Left renal cortex interstitium (tissue), 4 donors: ENCODE measurements at regions not wholly inside any gene's neighbourhood (a gene's known extent, or its start where the extent isn't known, plus 50 kb on each side); places are given as distances from the start of the nearest gene placed in this dataset.

Experiments used
- DNase-seq, 4 donors: peaks; one replicate each; pipeline ENCODE4 v3.0.0-alpha.2; 2013; ENCODE audit warnings: low read depth in 4 of 4, low spot score in 2 of 4, missing footprints in 1 of 4

DNA sequence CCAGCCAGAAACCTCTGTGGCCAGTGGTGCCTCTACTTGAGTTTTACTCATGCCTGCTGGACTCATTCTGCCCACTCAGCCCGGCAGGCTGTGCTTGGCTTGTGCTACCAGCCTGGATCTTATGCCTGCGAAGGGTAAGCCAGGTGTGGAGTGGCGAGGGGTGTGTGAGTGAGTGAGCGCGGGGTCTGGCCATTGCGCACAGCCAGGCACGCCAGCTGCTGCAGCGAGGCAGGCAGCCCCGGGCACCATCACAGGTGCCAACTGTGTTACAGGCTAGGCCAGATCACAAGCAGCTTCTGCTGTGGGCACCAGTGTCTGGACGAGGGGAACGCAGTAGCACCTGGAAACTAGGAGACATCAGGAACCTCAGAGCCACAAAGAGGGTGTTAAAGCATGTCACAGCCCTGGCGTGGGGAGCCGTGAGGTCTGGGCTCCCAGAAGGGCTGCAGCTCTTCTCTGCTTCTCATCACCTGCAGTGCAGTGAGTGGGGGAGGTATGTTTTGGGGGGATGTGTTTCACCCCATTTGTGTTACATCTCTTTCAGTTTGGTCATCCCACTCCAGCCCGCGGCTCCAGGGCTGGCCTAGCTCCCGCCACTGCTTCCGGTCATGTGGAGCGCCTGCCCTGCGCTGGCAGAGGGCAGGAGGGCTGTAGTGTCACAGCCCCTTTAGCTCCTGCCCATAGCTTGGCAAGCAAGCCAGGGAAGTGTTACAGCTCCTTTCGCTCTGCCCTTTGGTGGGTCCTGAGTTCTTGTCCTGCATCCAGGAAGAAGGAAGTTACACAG is 379.7 kb upstream of the IMPG1 start:
- DNase-seq, result no peak

DNA sequence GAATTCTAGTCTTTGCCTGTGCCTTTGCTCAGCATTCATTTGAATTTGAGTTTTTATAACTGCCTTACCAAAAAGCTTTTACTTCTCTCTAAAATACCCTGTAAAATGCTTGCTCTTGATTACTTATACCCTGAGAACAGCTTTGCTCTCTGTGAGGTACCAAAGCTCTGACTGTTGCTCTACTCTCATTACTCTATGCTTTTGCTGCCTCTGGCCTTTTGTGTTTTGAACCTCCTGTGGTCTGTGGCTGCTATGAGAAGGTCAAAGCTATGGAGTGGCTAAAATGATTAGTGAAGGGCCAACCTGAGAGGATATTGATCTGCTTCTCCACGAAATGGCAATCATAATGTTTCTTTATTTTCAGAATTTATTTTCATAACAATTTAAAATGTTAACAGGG is 375.6 kb upstream of the IMPG1 start:
- no peak for DNase-seq

DNA sequence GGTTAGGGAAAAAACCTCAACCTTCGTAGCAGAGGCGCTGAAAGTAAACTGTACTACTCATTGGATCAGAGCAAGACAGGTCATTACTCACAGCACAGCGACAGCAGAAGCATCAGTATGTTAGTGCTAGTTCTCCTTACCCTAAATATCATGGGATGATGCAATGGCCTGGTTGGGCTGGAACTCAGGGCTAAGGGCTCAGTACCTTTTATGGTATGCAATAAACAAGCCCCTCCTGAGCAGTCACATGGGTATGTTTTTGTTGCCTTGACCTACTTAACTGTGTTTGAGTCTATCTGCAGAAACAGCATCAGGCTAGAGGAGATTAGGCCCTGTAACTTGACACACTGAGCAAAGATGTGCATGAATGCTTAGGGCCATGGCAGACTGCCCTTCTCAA is 369.4 kb upstream of the IMPG1 start:
- no peak for DNase-seq

- DNase-seq, result no peak
Observed at GRCh38 chr6:76439811-76440210, 367.3 kb upstream of the IMPG1 start.

- no peak for DNase-seq
Observed at GRCh38 chr6:76438768-76439167, 366.3 kb upstream of the IMPG1 start.

GRCh38 chr6:76435174-76435573 is 362.7 kb upstream of the IMPG1 start:
- no peak for DNase-seq

- DNase-seq, result no peak
Observed at GRCh38 chr6:76422511-76423213, 350.2 kb upstream of the IMPG1 start.

DNA sequence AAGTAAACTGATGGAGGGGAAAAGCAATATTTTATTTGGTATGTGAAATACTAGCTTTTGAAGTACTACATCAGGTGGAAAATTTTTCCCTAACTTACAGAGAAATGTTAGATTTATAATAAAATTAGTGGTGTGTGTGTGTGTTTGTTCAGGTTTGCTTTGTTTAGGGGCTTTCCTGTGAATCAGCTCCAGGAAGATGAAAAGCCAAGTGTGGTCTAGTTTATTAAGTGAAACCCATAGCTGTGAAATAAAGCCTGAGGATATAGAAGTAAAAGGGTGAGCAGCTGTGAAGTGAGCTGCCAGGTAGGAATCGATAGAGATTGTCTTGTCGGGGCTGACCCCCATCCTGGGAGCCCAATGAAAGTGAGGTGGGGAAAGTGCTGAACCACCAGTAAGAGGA is 347.6 kb upstream of the IMPG1 start:
- DNase-seq, result no peak

DNA sequence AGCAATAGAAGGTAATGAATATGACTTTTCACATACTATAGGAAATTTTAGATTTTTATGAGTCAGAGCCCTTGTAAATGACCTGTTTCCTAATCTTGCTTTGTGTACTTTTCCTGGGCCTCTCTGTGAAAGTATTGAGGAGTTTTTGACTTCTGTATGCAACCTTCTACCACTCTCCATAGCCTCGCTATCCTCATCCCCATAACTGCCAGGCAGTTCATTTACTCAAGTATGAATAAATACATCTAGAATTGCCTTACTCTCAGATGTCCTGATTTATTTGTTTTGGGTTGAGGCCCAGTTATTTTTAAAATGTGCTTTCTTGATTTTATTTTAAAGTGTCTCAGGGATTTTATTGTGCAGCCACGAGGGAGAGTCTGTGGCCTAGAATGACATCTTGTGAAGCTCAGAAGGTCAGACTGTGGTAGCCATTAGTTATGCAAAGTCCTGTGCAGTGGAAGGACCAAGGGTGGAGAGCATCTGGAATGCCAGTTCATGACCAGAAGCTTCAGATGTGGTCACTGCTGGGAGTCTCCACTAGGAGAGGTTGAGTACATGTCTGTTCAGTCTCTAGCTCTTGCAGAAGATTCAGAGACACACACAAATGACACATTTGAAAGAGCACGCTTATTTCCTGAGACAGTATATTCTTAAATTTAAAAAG is 346.2 kb upstream of the IMPG1 start:
- DNase-seq, result no peak

DNA sequence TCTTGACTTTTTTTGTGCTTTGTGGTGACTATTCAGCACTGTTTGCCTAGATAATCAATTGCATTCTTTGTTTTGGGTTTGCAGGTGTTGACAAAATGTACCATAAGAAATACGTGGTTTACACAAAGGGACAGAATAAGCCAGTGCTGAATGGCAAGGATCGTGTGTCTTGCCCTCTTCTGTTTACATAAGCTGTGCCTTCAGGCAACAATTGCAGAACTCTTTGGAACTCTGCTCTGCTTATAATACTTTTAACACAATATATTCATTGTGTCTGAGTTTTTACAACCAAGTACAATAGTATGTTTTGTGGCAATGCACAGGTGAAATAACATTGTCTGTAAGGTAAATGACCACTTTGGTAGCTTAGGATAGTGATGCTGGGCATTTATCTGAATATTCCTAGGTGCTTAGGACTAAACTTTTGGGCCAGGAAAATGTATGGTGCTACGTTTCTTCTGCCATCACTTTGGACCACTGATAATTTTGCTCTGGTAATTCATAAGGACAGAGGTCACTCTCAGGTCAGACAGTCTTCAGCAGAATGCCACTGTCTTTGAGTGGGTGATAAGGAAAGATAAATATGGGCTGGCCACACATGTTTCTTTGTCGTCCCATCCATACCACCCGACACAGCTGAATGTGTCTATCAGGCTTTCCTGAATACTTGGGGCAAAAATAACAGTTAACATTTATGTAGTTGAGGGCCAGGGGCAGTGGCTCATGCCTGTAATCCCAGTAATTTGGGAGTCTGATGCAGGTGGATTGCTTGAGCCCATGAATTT is 344.6 kb upstream of the IMPG1 start:
- DNase-seq, result no peak

DNA sequence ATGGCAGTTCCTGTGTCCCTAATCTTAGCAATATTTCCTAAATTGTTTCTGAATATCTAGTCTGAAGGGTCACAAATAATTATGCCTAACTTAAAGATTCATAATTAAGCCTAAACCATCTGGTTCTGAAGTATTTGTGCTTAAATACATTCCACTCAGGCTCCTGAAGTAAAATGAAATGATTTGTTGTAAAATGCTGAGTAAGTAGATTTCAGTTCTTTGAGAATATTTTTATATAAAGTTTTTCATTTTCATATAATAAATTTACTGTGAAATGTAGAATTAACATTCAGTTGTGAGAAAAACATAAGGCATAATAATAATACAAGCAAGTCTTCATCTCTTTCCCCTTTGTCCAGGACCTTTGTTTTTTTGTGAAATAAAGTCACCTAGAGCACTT is 330.6 kb upstream of the IMPG1 start:
- no peak for DNase-seq

GRCh38 chr6:76397966-76398365 is 325.5 kb upstream of the IMPG1 start:
- no peak for DNase-seq

DNA sequence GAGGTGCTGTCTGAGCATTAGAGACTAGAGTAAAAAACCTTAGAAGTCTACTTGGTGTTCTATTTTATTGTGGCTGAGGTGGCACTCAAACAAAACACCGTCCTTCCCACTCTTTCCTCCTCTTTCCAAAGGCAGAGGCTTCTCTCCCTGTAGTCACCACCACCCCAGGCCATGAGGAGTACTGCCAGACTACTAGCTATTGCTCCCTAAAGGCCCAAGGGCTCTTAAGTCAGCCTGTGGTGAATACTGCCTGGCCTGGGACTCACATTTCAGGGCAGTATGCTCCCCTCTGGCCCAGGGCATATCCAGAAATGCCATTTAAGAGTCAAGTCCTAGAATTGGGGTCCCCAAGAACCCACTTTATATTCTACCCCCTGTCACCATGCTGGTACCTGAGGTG is 309.7 kb upstream of the IMPG1 start:
- no peak for DNase-seq

DNA sequence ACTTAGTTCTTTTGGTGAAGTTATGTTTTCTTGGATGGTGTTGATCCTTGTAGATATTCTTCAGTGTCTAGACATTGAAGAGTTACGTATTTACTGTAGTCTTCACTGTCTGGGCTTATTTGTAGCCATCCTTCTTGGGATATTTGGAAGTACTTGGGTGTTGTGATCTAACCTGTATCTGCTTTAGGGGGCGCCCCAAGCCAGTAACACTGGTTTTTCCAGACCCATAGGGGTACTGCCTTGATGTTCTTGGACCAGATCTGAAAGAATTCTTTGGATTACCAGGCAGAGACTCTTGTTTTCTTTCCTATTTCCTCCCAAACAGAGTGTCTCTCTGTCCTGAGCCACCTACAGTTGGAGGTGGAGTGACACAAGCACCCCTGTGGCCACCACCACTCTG is 309.1 kb upstream of the IMPG1 start:
- no peak for DNase-seq

DNA sequence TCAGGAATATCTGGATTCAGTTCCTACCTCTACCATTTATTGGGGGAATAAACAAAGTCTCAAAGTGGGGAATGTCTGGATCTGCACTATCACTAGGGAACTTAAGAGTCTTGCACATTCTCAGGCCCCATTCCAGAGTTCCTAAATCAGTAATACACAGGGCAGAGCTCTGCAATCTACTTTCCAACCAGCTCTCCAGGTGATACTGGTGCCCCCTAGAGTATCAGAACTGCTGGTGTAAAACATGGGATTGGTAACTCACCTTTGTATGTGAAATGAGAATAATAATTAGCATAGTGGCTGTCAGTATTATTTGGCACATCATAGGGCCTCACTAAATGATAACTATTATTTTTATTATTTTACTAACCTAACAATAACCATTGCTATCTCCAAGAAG is 278.8 kb upstream of the IMPG1 start:
- DNase-seq, result no peak

- DNase-seq, result no peak
Observed at GRCh38 chr6:76347539-76347938, 275.1 kb upstream of the IMPG1 start.

- DNase-seq, result no peak
Observed at GRCh38 chr6:76342611-76343160, 270.2 kb upstream of the IMPG1 start.

DNA sequence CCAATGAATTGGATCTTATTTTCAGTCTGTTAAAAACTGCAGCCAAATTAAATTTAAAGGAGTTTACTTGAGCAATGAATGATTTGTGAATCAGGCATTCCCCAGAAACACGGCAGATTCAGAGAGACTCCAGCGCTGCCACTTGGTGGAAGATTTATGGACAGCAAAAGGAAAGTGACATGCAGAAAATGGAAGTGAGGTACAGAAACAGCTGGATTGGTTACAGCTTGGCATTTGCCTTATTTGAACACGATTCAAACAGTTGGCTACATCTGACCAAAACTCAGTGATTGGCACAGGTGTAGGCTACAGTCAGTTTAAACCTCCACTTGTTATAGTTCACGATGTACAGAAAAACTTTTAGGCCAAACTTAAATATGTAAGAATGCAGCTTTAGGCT is 257.6 kb upstream of the IMPG1 start:
- no peak for DNase-seq

GRCh38 chr6:76326871-76327270 is 254.4 kb upstream of the IMPG1 start:
- DNase-seq, result no peak
